K562 (cell line): ENCODE measurements at regions not wholly inside any gene's neighbourhood (a gene's known extent, or its start where the extent isn't known, plus 50 kb on each side); places are given as distances from the start of the nearest gene placed in this dataset.

Experiments used
- ARNT ChIP-seq, 2 experiments: fragments of 450-650 bp; IDR thresholded peaks; 2 replicates each; pipeline ENCODE4 v1.6.1; 2016; ENCODE audit warnings: mild to moderate bottlenecking in 1 of 2
- CC2D1A ChIP-seq: fragments of 450-650 bp; IDR thresholded peaks from 2 replicates; pipeline ENCODE4 v1.6.1; 2017; ENCODE audit warnings: mild to moderate bottlenecking
- CREB1 ChIP-seq, 2 experiments: sonication (generic) in 1 of 2; formaldehyde crosslinking in 1 of 2; IDR thresholded peaks; 2 replicates each; pipeline versions ENCODE4 v1.6.1 to v1.8.0; 2012 to 2022; ENCODE audit warnings: inconsistent platforms in 1 of 2, mild to moderate bottlenecking in 1 of 2, missing genetic modification reagents in 1 of 2, moderate library complexity in 1 of 2
- CREM ChIP-seq: IDR thresholded peaks from 2 replicates; pipeline ENCODE4 v1.6.1; 2014; ENCODE audit warnings: antibody characterized with exemption, low read depth
- ESRRB ChIP-seq: fragments of 250-450 bp; sonication (Bioruptor Pico); IDR thresholded peaks from 2 replicates; pipeline ENCODE4 v1.5.0; 2020; ENCODE audit warnings: mild to moderate bottlenecking, moderate library complexity, borderline replicate concordance
- ETV5 ChIP-seq: sonication (generic); formaldehyde crosslinking; IDR thresholded peaks from 2 replicates; pipeline ENCODE4 v1.4.0; 2020; ENCODE audit warnings: low read depth, mild to moderate bottlenecking, missing genetic modification reagents
- EZH2 ChIP-seq: IDR thresholded peaks from 2 replicates; pipeline ENCODE4 v1.6.1; 2012; ENCODE audit warnings: low read depth, mild to moderate bottlenecking, inconsistent platforms, low read length, borderline replicate concordance
- IFI16 ChIP-seq: fragments of 250-450 bp; sonication (Bioruptor Pico); IDR thresholded peaks from 2 replicates; pipeline ENCODE4 v2.1.2; 2022; ENCODE audit warnings: mild to moderate bottlenecking, inconsistent platforms
- ILF3 ChIP-seq: fragments of 450-650 bp; IDR thresholded peaks from 2 replicates; pipeline ENCODE4 v1.6.1; 2018; ENCODE audit warnings: antibody characterized with exemption, mild to moderate bottlenecking, moderate library complexity, borderline replicate concordance
- MCM2 ChIP-seq: fragments of 450-650 bp; IDR thresholded peaks from 2 replicates; pipeline ENCODE4 v1.6.1; 2017; ENCODE audit warnings: low read depth, mild to moderate bottlenecking
- NCOA4 ChIP-seq: fragments of 450-650 bp; IDR thresholded peaks from 2 replicates; pipeline ENCODE4 v1.6.1; 2018; ENCODE audit warnings: mild to moderate bottlenecking; ENCODE audit not compliant: partially characterized antibody
- POLR2AphosphoS5 ChIP-seq: IDR thresholded peaks from 2 replicates; pipeline ENCODE4 v1.6.1; 2011; ENCODE audit warnings: mild to moderate bottlenecking, low read depth, low read length, moderate library complexity; ENCODE audit not compliant: control insufficient read depth, insufficient read depth
- RCOR1 ChIP-seq, 2 experiments: IDR thresholded peaks; 2 replicates each; pipeline ENCODE4 v1.6.1; 2012; ENCODE audit warnings: low read depth in 2 of 2, low read length in 2 of 2, borderline replicate concordance in 1 of 2, improper control_type of control experiment in 1 of 2
- SMAD2 ChIP-seq: fragments of 150-350 bp; IDR thresholded peaks from 2 replicates; pipeline ENCODE4 v1.6.1; 2014; ENCODE audit warnings: low read depth, mild to moderate bottlenecking, low read length
- SMARCA5 ChIP-seq: fragments of 450-650 bp; IDR thresholded peaks from 2 replicates; pipeline ENCODE4 v1.6.1; 2016
- ZNF212 ChIP-seq: fragments of 450-650 bp; formaldehyde crosslinking; IDR thresholded peaks from 2 replicates; pipeline ENCODE4 v1.4.0; 2020; ENCODE audit warnings: mild to moderate bottlenecking
- TF ChIP-seq, protein P1 (sequence below): sonication (generic); formaldehyde crosslinking; IDR thresholded peaks from 2 replicates; pipeline ENCODE4 v1.5.0; 2020; ENCODE audit warnings: missing genetic modification reagents
- TF ChIP-seq, protein P2 (sequence below): sonication (generic); formaldehyde crosslinking; IDR thresholded peaks from 2 replicates; pipeline ENCODE4 v1.8.0; 2022; ENCODE audit warnings: missing genetic modification reagents, mild to moderate bottlenecking, borderline replicate concordance
- TF ChIP-seq, protein P3 (sequence below): fragments of 450-650 bp; IDR thresholded peaks from 2 replicates; pipeline ENCODE4 v1.6.1; 2017; ENCODE audit warnings: antibody characterized with exemption
- TF ChIP-seq, protein P4 (sequence below): fragments of 450-650 bp; IDR thresholded peaks from 2 replicates; pipeline ENCODE4 v1.6.1; 2016; ENCODE audit warnings: low read depth, mild to moderate bottlenecking, moderate library complexity

- TF ChIP-seq NCOA4 = no peak
- TF ChIP-seq, protein P1, sequence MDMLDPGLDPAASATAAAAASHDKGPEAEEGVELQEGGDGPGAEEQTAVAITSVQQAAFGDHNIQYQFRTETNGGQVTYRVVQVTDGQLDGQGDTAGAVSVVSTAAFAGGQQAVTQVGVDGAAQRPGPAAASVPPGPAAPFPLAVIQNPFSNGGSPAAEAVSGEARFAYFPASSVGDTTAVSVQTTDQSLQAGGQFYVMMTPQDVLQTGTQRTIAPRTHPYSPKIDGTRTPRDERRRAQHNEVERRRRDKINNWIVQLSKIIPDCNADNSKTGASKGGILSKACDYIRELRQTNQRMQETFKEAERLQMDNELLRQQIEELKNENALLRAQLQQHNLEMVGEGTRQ (CRISPR knock-in tag) = no peak
- no peak for TF ChIP-seq ZNF212
- TF ChIP-seq ARNT (IDR thresholded peaks at IDR 0.05) = 0 out of 4 replicates have a peak, but pooled peaks of 1 of the 2 experiments have one; percentile 33
- TF ChIP-seq, protein P2, sequence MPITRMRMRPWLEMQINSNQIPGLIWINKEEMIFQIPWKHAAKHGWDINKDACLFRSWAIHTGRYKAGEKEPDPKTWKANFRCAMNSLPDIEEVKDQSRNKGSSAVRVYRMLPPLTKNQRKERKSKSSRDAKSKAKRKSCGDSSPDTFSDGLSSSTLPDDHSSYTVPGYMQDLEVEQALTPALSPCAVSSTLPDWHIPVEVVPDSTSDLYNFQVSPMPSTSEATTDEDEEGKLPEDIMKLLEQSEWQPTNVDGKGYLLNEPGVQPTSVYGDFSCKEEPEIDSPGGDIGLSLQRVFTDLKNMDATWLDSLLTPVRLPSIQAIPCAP (CRISPR knock-in tag) = no peak
- TF ChIP-seq POLR2AphosphoS5 = peak; percentile 70
- TF ChIP-seq, protein P3, sequence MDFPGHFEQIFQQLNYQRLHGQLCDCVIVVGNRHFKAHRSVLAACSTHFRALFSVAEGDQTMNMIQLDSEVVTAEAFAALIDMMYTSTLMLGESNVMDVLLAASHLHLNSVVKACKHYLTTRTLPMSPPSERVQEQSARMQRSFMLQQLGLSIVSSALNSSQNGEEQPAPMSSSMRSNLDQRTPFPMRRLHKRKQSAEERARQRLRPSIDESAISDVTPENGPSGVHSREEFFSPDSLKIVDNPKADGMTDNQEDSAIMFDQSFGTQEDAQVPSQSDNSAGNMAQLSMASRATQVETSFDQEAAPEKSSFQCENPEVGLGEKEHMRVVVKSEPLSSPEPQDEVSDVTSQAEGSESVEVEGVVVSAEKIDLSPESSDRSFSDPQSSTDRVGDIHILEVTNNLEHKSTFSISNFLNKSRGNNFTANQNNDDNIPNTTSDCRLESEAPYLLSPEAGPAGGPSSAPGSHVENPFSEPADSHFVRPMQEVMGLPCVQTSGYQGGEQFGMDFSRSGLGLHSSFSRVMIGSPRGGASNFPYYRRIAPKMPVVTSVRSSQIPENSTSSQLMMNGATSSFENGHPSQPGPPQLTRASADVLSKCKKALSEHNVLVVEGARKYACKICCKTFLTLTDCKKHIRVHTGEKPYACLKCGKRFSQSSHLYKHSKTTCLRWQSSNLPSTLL = no peak
- TF ChIP-seq CC2D1A = peak; percentile 76; the same call in 1 of the 2 replicates
- TF ChIP-seq SMARCA5 = no peak
- no peak for TF ChIP-seq CREB1 (IDR thresholded peaks at IDR 0.05)
- TF ChIP-seq CREB1 (CRISPR knock-in tag; IDR thresholded peaks at IDR 0.05) = no peak
- TF ChIP-seq RCOR1 (IDR thresholded peaks at IDR 0.05; ENCODE audit: borderline replicate concordance in 1 of 2, low read depth in 2 of 2, low read length in 2 of 2) = peak; percentile 63 to 88; a peak in 2 of 4 replicates
- TF ChIP-seq CREM = peak; percentile 78
- no peak for TF ChIP-seq IFI16 (CRISPR knock-in tag)
- no peak for TF ChIP-seq MCM2
- TF ChIP-seq ESRRB (CRISPR knock-in tag) = no peak
- no peak for TF ChIP-seq ILF3
- no peak; the same call in 1 of the 2 replicates for TF ChIP-seq ETV5
- TF ChIP-seq SMAD2 = no peak
- TF ChIP-seq EZH2 = no peak
- TF ChIP-seq, protein P4, sequence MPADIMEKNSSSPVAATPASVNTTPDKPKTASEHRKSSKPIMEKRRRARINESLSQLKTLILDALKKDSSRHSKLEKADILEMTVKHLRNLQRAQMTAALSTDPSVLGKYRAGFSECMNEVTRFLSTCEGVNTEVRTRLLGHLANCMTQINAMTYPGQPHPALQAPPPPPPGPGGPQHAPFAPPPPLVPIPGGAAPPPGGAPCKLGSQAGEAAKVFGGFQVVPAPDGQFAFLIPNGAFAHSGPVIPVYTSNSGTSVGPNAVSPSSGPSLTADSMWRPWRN = 0 out of 2 replicates have a peak, but pooled peaks have one; percentile 67
These were observed 61.3 kb upstream of the MME start (continued) for GRCh38 chr3:155018621-155019330.
